ENCODE measurements at regions not wholly inside any gene's neighbourhood (a gene's known extent, or its start where the extent isn't known, plus 50 kb on each side); places are given as distances from the start of the nearest gene placed in this dataset.
A peak's percentile ranks its signal among the peaks of the same experiment; 100 is the strongest.

GRCh38 chr2:12006850-12007249, 260.4 kb downstream of the LPIN1 start:
- no peaks in the 10 kb centered on the region for H3F3A ChIP-seq (ENCODE audit: control insufficient read depth, insufficient read depth)
- no peaks in the 10 kb centered on the region for H3K79me2 ChIP-seq (ENCODE audit: control insufficient read depth, low read length)
- TF ChIP-seq EZH2phosphoT487 (IDR thresholded peaks at IDR 0.05; ENCODE audit: borderline replicate concordance, low read length) (no peak), CTCF (IDR thresholded peaks at IDR 0.05; ENCODE audit: low read depth, low read length, poor library complexity, severe bottlenecking) (no peak)
- H3K4me3 ChIP-seq (ENCODE audit: low read length) = no peak overlapping the region
- no peaks in the 10 kb centered on the region for H4K20me1 ChIP-seq (ENCODE audit: control insufficient read depth, insufficient read depth, low read depth, low read length)
- no peak overlapping the region for H3K27ac ChIP-seq (ENCODE audit: low read depth, low read length)
- H3K9me2 ChIP-seq (replicated peaks; ENCODE audit: control insufficient read depth, low read length) = no peaks in the 10 kb centered on the region
- no peaks in the 10 kb centered on the region for H3K27me3 ChIP-seq (ENCODE audit: control insufficient read depth, low read length)
- no peak overlapping the region for H3K4me2 ChIP-seq (ENCODE audit: low read length)
- H3K36me3 ChIP-seq (ENCODE audit: control insufficient read depth, low read length) = no peaks in the 10 kb centered on the region; the same call in 1 of the 2 replicates
- H3K4me1 ChIP-seq (ENCODE audit: control insufficient read depth, low read length) = peaks cover 52% of the 10 kb centered on the region
- H3K9me3 ChIP-seq (ENCODE audit: control insufficient read depth, insufficient read depth, low read length) = no peaks in the 10 kb centered on the region

- H3K27me3 ChIP-seq (ENCODE audit: control insufficient read depth, low read length) = no peaks in the 10 kb centered on the region
- H4K20me1 ChIP-seq (ENCODE audit: control insufficient read depth, insufficient read depth, low read depth, low read length) = no peaks in the 10 kb centered on the region
- H3K4me3 ChIP-seq (ENCODE audit: low read length) = no peak overlapping the region
- TF ChIP-seq CTCF (IDR thresholded peaks at IDR 0.05; ENCODE audit: low read depth, low read length, poor library complexity, severe bottlenecking) (no peak), EZH2phosphoT487 (IDR thresholded peaks at IDR 0.05; ENCODE audit: borderline replicate concordance, low read length) (no peak)
- H3K9me2 ChIP-seq (replicated peaks; ENCODE audit: control insufficient read depth, low read length) = no peaks in the 10 kb centered on the region
- peaks cover 51% of the 10 kb centered on the region for H3K4me1 ChIP-seq (ENCODE audit: control insufficient read depth, low read length)
- H3K4me2 ChIP-seq (ENCODE audit: low read length) = no peak overlapping the region
- H3F3A ChIP-seq (ENCODE audit: control insufficient read depth, insufficient read depth) = no peaks in the 10 kb centered on the region
- H3K27ac ChIP-seq (ENCODE audit: low read depth, low read length) = no peak overlapping the region
- no peaks in the 10 kb centered on the region; the same call in 1 of the 2 replicates for H3K36me3 ChIP-seq (ENCODE audit: control insufficient read depth, low read length)
- H3K79me2 ChIP-seq (ENCODE audit: control insufficient read depth, low read length) = no peaks in the 10 kb centered on the region
- H3K9me3 ChIP-seq (ENCODE audit: control insufficient read depth, insufficient read depth, low read length) = no peaks in the 10 kb centered on the region
Observed at GRCh38 chr2:12007282-12007681, 260.9 kb downstream of the LPIN1 start.

GRCh38 chr2:12008425-12009061, 262.1 kb downstream of the LPIN1 start:
- Histone ChIP-seq H4K20me1 (ENCODE audit: control insufficient read depth, insufficient read depth, low read depth, low read length) (no peaks in the 10 kb centered on the region), H3K36me3 (ENCODE audit: control insufficient read depth, low read length) (no peaks in the 10 kb centered on the region; the same call in 1 of the 2 replicates), H3K9me2 (replicated peaks; ENCODE audit: control insufficient read depth, low read length) (no peaks in the 10 kb centered on the region), H3K79me2 (ENCODE audit: control insufficient read depth, low read length) (no peaks in the 10 kb centered on the region), H3K4me1 (ENCODE audit: control insufficient read depth, low read length) (peaks cover 54% of the 10 kb centered on the region), H3F3A (ENCODE audit: control insufficient read depth, insufficient read depth) (no peaks in the 10 kb centered on the region), H3K4me2 (ENCODE audit: low read length) (peak overlapping the region; percentile 0; the same call in 1 of the 2 replicates), H3K4me3 (ENCODE audit: low read length) (no peak overlapping the region), H3K27ac (ENCODE audit: low read depth, low read length) (no peak overlapping the region), H3K9me3 (ENCODE audit: control insufficient read depth, insufficient read depth, low read length) (no peaks in the 10 kb centered on the region), H3K27me3 (ENCODE audit: control insufficient read depth, low read length) (no peaks in the 10 kb centered on the region)
- TF ChIP-seq EZH2phosphoT487 (IDR thresholded peaks at IDR 0.05; ENCODE audit: borderline replicate concordance, low read length) = no peak
- no peak for TF ChIP-seq CTCF (IDR thresholded peaks at IDR 0.05; ENCODE audit: low read depth, low read length, poor library complexity, severe bottlenecking)
